Brain microvascular endothelial cell (primary cell): ENCODE measurements at regions not wholly inside any gene's neighbourhood (a gene's known extent, or its start where the extent isn't known, plus 50 kb on each side); places are given as distances from the start of the nearest gene placed in this dataset.
A peak's percentile ranks its signal among the peaks of the same experiment; 100 is the strongest.
"Not testable (repeated sequence)": the region's sequence is repeated elsewhere in the genome, so short reads cannot be mapped to it uniquely, and the experiment has no call there.

Experiments used
- DNase-seq: peaks from one replicate; pipeline ENCODE4 v3.0.0-alpha.2; 2020
- H3K27ac ChIP-seq: fragments of 250-450 bp; sonication (Bioruptor Pico); 2 replicates; pipeline ENCODE4 v1.5.1; 2020; ENCODE audit warnings: mild to moderate bottlenecking, moderate library complexity
- H3K27me3 ChIP-seq: fragments of 250-450 bp; sonication (Bioruptor Pico); replicated peaks from 2 replicates; pipeline ENCODE4 v1.5.1; 2020; ENCODE audit warnings: mild to moderate bottlenecking
- H3K36me3 ChIP-seq: fragments of 250-450 bp; sonication (Bioruptor Pico); replicated peaks from 2 replicates; pipeline ENCODE4 v1.5.1; 2020; ENCODE audit warnings: mild to moderate bottlenecking
- H3K4me3 ChIP-seq: 2 replicates; pipeline ENCODE4 v1.5.1; 2011; ENCODE audit warnings: low read depth, mild to moderate bottlenecking, control low read depth, low read length, moderate library complexity
- in situ Hi-C: cut with HindIII; loops from 2 replicates; pipeline ENCODE4 v1.10.0; 2017; ENCODE audit warnings: low sequenced_read_pairs, low pct_ligation_motif_present
- TF ChIP-seq, protein P1 (sequence below): IDR thresholded peaks from 2 replicates; pipeline ENCODE4 v1.5.1; 2011; ENCODE audit warnings: low read depth, mild to moderate bottlenecking, moderate library complexity, low read length, control low read depth, inconsistent platforms; ENCODE audit errors: missing control alignments

DNA sequence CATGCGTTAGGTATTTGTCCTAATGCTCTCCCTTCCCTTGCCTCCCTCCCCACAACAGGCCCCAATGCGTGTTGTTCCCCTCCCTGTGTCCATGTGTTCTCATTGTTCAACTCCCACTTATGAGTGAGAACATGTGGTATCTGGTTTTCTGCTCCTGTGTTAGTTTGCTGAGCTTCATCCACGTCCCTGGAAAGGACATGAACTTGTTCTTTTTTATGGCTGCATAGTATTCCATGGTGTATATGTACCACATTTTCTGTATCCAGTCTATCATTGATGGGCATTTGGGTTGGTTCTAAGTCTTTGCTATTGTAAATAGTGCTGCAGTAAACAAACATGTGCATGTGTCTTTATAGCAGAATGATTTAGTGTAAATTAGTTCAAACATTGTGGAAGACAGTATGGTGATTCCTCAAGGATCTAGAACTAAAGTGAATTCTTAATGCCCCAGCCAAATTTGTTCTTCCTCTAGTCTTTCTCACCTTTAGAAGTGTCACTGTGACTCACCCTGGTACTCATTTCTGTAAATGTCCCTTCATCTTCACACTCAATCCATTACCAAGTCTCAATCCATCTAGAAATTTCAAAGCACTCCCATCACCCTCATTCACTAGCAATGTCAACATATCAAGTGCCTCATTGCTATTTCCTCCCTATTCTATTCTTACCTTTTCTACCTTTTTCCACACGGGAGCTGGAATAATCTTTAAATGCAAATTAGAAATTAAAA lies 123.9 kb downstream of the MREG start:
- in situ Hi-C loops, DNase-seq, H3K27ac ChIP-seq, H3K4me3 ChIP-seq, H3K27me3 ChIP-seq, H3K36me3 ChIP-seq: not testable (repeated sequence)

DNA sequence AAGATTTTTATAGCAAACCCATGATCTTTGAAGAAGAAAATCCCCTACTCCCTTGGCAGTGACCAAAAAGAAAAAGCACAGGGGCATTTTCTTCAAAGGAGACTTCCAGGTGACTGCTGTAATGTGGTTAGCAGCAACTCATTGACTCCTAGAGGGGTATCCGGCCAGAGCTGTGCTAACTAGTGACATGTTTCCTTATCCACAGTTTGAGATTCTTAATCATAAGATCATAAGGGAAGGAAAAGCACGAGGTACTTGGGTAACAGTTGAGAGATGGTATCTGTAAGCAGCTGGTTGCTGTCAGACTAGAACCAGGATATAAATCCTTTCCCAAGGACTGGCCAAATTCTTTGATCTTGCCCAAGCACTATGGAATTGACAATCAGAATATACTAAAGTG lies 124.7 kb downstream of the MREG start:
- TF ChIP-seq, protein P1, sequence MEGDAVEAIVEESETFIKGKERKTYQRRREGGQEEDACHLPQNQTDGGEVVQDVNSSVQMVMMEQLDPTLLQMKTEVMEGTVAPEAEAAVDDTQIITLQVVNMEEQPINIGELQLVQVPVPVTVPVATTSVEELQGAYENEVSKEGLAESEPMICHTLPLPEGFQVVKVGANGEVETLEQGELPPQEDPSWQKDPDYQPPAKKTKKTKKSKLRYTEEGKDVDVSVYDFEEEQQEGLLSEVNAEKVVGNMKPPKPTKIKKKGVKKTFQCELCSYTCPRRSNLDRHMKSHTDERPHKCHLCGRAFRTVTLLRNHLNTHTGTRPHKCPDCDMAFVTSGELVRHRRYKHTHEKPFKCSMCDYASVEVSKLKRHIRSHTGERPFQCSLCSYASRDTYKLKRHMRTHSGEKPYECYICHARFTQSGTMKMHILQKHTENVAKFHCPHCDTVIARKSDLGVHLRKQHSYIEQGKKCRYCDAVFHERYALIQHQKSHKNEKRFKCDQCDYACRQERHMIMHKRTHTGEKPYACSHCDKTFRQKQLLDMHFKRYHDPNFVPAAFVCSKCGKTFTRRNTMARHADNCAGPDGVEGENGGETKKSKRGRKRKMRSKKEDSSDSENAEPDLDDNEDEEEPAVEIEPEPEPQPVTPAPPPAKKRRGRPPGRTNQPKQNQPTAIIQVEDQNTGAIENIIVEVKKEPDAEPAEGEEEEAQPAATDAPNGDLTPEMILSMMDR: no peak
- no peak for DNase-seq
- in situ Hi-C loops: no loop called here
- Histone ChIP-seq H3K4me3 (no peak overlapping the region), H3K27ac (no peak overlapping the region), H3K36me3 (no peaks in the 10 kb centered on the region), H3K27me3 (no peaks in the 10 kb centered on the region)

DNA sequence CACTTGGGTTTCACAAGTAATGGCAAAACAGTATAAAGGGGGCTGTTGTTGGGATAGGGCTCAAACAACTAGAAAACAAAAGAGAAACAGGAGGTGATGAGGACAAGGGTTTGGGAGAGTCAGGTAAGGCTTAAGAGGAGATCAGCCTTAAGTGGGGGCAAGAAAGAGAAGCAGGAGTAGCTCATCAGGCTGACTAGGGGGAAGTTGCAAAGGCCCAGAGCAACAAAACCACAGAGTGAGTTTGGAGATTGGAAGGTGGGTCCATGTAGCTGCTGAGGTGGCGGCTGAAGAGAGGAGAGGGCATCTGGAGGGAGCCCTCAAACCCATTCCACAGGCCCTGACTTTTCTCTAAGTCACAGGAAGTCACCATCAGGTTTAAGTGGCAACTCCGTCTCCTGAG lies 126.0 kb downstream of the MREG start:
- DNase-seq: no peak
- in situ Hi-C loops: no loop called here

DNA sequence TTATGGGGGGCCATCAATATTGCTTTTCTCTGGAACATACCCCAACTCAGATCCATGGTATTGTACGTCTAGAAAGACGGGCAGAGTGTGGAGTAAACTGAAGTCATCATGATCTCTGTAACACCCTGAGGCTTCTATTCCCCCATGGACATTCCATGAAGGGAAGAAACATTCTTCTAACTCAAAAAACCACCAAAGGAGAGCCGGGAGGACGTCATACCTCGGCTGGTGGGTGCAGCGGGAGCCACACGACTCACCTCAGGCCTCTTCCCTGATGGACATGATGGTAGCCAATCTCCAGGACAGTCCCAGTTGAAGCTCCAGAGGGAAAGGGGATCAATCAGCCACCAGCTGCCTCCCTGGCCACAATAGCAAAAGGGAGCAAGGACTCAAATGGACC lies 127.3 kb downstream of the MREG start:
- TF ChIP-seq, protein P1: no peak
- in situ Hi-C loops: no loop called here
- no peaks in the 10 kb centered on the region for H3K36me3 ChIP-seq

More for the DNA sequence above, 126.0 kb downstream of the MREG start:
- TF ChIP-seq, protein P1: no peak
- no peak overlapping the region for H3K27ac ChIP-seq
- no peak overlapping the region for H3K4me3 ChIP-seq
- H3K36me3 ChIP-seq: no peaks in the 10 kb centered on the region
- H3K27me3 ChIP-seq: no peaks in the 10 kb centered on the region

DNA sequence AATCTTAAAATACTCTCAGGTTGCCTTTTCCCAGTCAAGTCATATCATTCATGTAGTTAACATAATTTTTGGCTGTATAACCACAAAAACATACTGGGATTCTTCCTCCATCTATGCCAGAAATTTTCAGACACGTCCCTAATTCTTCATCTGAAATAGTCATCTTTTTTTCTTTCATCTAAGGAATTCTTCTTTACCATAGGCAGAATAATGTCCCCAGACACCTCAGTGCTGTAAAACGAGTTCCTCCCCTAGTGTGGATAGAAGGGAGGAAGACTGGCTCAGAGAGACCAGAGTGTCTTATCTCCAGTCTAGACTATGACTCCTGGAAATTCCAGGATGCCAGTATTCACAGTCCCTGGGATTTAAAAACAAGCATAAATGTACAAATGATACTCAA lies 127.8 kb downstream of the MREG start:
- peak; percentile 56 for DNase-seq
- in situ Hi-C loops: no loop called here
- H3K4me3 ChIP-seq: no peak overlapping the region
- no peaks in the 10 kb centered on the region for H3K27me3 ChIP-seq
- H3K36me3 ChIP-seq: no peaks in the 10 kb centered on the region
- TF ChIP-seq, protein P1: no peak
- peak overlapping the region; percentile 62 for H3K27ac ChIP-seq

More for the DNA sequence above, 127.3 kb downstream of the MREG start:
- Histone ChIP-seq H3K27me3 (no peaks in the 10 kb centered on the region), H3K4me3 (no peak overlapping the region), H3K27ac (peak overlapping the region; percentile 17)
- no peak for DNase-seq

DNA sequence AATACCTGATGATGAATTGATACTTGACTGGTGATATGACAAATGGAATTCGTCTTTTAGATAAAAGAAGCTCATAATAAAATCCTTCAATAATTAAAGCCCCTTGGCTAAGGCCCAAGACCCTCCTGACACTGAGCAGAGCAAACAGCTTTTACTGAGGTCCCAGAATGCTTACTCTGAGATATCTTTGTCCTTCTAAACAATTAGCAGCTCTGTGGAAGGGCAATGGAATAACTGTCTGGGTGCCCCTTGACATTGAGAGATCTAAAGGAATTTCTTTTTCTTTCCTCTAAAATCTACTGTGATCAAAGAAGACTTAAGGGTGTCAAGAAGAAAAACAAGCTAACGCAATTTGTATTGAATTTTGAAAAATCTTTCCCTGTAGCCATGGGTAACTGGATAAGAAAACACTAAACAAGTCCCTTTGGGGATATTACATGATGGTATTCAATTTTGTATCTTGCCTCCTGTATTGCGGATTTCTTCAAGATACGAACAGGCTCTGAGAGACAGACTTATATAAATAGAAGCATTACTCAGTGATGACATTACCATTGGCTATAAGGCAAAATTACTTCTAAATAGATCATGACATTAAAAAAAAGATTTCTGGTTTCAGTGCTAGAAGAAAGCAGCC lies 128.8 kb downstream of the MREG start:
- Histone ChIP-seq H3K27ac (peak overlapping the region; percentile 66), H3K36me3 (no peaks in the 10 kb centered on the region), H3K4me3 (no peak overlapping the region), H3K27me3 (no peaks in the 10 kb centered on the region)
- TF ChIP-seq, protein P1: no peak
- DNase-seq: peak; percentile 57
- in situ Hi-C loops: no loop called here
